Spleen (tissue), 7 donors: ENCODE measurements at regions not wholly inside any gene's neighbourhood (a gene's known extent, or its start where the extent isn't known, plus 50 kb on each side); places are given as distances from the start of the nearest gene placed in this dataset.

Source experiments
- POLR2A ChIP-seq, 3 donors: fragments of 450-650 bp; IDR thresholded peaks; one replicate each; pipeline ENCODE4 v1.5.1; 2017; ENCODE audit warnings: antibody characterized with exemption in 3 of 3, mild to moderate bottlenecking in 1 of 3
- POLR2AphosphoS5 ChIP-seq, 3 donors: sonication (generic); formaldehyde crosslinking; IDR thresholded peaks; one replicate each; pipeline ENCODE4 v1.5.1; 2017; ENCODE audit warnings: antibody characterized with exemption in 3 of 3
- TF ChIP-seq, protein P1 (sequence below), 11 experiments: fragments of 200-600 bp in 7 of 11; fragments of 450-650 bp in 4 of 11; sonication (generic) in 4 of 11; IDR thresholded peaks in 8 of 11; conservative IDR thresholded peaks in 3 of 11; 1 replicate in 7 of 11; 2 replicates in 4 of 11; pipeline versions ENCODE4 v1.4.0 to v1.8.0; 2016 to 2021; ENCODE audit warnings: antibody characterized with exemption in 11 of 11, inconsistent platforms in 4 of 11, mild to moderate bottlenecking in 1 of 11
- donor health status: DM: no; HTN: no; CAD: no; lungs with moderate emphysema.
- donor health status: DM: no; HTN: no; CAD: no.
- donor health status: DM: no; HTN: no; CAD: no.

GRCh38 chr6:71367756-71368155 lies 79.1 kb downstream of the OGFRL1 start:
- TF ChIP-seq POLR2AphosphoS5 (IDR thresholded peaks at IDR 0.05) (no peak), POLR2A (IDR thresholded peaks at IDR 0.05) (no peak)
- TF ChIP-seq, protein P1, sequence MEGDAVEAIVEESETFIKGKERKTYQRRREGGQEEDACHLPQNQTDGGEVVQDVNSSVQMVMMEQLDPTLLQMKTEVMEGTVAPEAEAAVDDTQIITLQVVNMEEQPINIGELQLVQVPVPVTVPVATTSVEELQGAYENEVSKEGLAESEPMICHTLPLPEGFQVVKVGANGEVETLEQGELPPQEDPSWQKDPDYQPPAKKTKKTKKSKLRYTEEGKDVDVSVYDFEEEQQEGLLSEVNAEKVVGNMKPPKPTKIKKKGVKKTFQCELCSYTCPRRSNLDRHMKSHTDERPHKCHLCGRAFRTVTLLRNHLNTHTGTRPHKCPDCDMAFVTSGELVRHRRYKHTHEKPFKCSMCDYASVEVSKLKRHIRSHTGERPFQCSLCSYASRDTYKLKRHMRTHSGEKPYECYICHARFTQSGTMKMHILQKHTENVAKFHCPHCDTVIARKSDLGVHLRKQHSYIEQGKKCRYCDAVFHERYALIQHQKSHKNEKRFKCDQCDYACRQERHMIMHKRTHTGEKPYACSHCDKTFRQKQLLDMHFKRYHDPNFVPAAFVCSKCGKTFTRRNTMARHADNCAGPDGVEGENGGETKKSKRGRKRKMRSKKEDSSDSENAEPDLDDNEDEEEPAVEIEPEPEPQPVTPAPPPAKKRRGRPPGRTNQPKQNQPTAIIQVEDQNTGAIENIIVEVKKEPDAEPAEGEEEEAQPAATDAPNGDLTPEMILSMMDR (IDR thresholded peaks at IDR 0.05 in 8 of 11, conservative IDR thresholded peaks at IDR 0.05 in 3 of 11) = no peak
